ENCODE measurements at regions not wholly inside any gene's neighbourhood (a gene's known extent, or its start where the extent isn't known, plus 50 kb on each side); places are given as distances from the start of the nearest gene placed in this dataset.

DNA sequence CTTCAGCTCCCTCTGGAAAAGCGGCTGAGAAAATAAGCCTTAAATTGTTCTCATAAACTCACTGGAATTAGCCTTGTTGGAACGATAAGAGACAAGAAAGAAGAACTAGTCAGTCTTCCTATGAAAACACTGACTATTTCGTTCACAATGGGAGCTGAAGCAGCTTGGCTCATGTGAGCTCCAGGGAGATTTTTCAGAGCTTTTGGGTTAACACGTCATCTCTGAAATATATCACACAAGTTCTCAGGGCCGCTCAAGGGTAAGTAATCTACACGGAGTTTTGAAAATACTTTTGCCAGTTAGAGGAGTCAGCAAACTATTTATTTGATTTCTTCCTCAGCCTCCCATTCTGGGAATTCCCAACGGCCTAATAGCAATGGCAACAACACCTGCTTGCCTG lies 316.2 kb upstream of the MGAT5 start:
- H3K4me3 ChIP-seq (ENCODE audit: insufficient read depth, low read depth, low read length), result no peak overlapping the region
- H4K5ac ChIP-seq (ENCODE audit: low read depth, low read length), result no peak overlapping the region
- no peak overlapping the region for H3K4me2 ChIP-seq (ENCODE audit: low read depth, low read length)
- H3K27ac ChIP-seq (ENCODE audit: insufficient read depth, low read length), result no peak overlapping the region
- ChIA-PET POLR2A (ENCODE audit: unreplicated experiment) (no interaction called here), CTCF (interaction anchor here (1.2 kb wide), 2 partner anchors 13 to 513 kb away, joined by 3 to 5 read pairs; no protein-coding TSS in a partner anchor)
- H3K23ac ChIP-seq (ENCODE audit: low read depth, low read length), result no peak overlapping the region
- H3K79me1 ChIP-seq (ENCODE audit: low read depth in 1 of 2, low read length in 2 of 2), result no peaks in the 10 kb centered on the region
- ATAC-seq (ENCODE audit: low read depth) (peak; percentile 44), DNase-seq (peak; percentile 46)
- H3K4ac ChIP-seq (ENCODE audit: low read depth, low read length), result no peak overlapping the region
- H3K18ac ChIP-seq (ENCODE audit: low read depth, low read length), result no peak overlapping the region; the same call in 1 of the 2 replicates
- H2BK15ac ChIP-seq (ENCODE audit: low read depth, low read length), result no peak overlapping the region
- no peaks in the 10 kb centered on the region for H3K9me3 ChIP-seq (ENCODE audit: control insufficient read depth, insufficient read depth, low read length)
- no peak overlapping the region for H2BK120ac ChIP-seq (ENCODE audit: low read depth, low read length)
- no peak overlapping the region for H3K9ac ChIP-seq (ENCODE audit: low read depth, low read length)
- dilution Hi-C loops (cut with HindIII; ENCODE audit: low sequenced_read_pairs, unreplicated experiment), result no loop called here
- H3K9me1 ChIP-seq (ENCODE audit: insufficient read depth, low read length), result 0 out of 2 replicates have a peak, but pooled peaks cover 2% of the 10 kb centered on the region
- TF ChIP-seq MXI1 (IDR thresholded peaks at IDR 0.05; ENCODE audit: borderline replicate concordance, low read depth, low read length), result no peak
- TF ChIP-seq RFX5 (IDR thresholded peaks at IDR 0.05; ENCODE audit: low read depth, low read length), result no peak
- no peak for TF ChIP-seq CHD1 (IDR thresholded peaks at IDR 0.05; ENCODE audit: low read depth, low read length)
- TF ChIP-seq, protein P1, sequence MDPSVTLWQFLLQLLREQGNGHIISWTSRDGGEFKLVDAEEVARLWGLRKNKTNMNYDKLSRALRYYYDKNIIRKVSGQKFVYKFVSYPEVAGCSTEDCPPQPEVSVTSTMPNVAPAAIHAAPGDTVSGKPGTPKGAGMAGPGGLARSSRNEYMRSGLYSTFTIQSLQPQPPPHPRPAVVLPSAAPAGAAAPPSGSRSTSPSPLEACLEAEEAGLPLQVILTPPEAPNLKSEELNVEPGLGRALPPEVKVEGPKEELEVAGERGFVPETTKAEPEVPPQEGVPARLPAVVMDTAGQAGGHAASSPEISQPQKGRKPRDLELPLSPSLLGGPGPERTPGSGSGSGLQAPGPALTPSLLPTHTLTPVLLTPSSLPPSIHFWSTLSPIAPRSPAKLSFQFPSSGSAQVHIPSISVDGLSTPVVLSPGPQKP (IDR thresholded peaks at IDR 0.05; ENCODE audit: borderline replicate concordance, low read depth, low read length), result no peak
- TF ChIP-seq, protein P2, sequence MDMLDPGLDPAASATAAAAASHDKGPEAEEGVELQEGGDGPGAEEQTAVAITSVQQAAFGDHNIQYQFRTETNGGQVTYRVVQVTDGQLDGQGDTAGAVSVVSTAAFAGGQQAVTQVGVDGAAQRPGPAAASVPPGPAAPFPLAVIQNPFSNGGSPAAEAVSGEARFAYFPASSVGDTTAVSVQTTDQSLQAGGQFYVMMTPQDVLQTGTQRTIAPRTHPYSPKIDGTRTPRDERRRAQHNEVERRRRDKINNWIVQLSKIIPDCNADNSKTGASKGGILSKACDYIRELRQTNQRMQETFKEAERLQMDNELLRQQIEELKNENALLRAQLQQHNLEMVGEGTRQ (IDR thresholded peaks at IDR 0.05; ENCODE audit: low read depth, low read length), result no peak
- TF ChIP-seq NFE2L2 (IDR thresholded peaks at IDR 0.05; ENCODE audit: low read depth, low read length), result no peak
- TF ChIP-seq MAFK (IDR thresholded peaks at IDR 0.05; ENCODE audit: low read depth, low read length), result no peak
- WGBS, 2 experiments (ENCODE audit: extremely low coverage in 2 of 2, insufficient read length in 1 of 2), result no CpG with 5 or more reads among the region's 7 CpGs
- H3K56ac ChIP-seq (ENCODE audit: extremely low read depth, insufficient read depth, low read length), result no peak overlapping the region
- no peak overlapping the region for H2AFZ ChIP-seq (replicated peaks; ENCODE audit: low read length, poor library complexity)
- H3K27me3 ChIP-seq (ENCODE audit: control insufficient read depth, insufficient read depth, low read length), result no peaks in the 10 kb centered on the region
- H2AK9ac ChIP-seq (replicated peaks; ENCODE audit: low read depth, low read length, poor library complexity), result no peak overlapping the region
- H4K91ac ChIP-seq (ENCODE audit: insufficient read depth, low read depth, low read length), result no peak overlapping the region
- intact Hi-C loops (cut with micrococcal nuclease), result loop anchor here (2.0 kb wide), 1 partner anchor 15 kb away; no protein-coding TSS in a partner anchor
- H2BK20ac ChIP-seq (ENCODE audit: low read depth, low read length), result no peak overlapping the region
- no peak overlapping the region for H3K14ac ChIP-seq (replicated peaks; ENCODE audit: low read depth, low read length)
- no TSS peak for BruUV-seq (replicated peaks)
- in situ Hi-C loops (cut with MboI; ENCODE audit: low sequenced_read_pairs), result no loop called here
- H4K20me1 ChIP-seq (ENCODE audit: insufficient read depth, low read length), result no peaks in the 10 kb centered on the region
- H3K36me3 ChIP-seq (ENCODE audit: control insufficient read depth, insufficient read depth, low read length), result no peaks in the 10 kb centered on the region
- H2AK5ac ChIP-seq (ENCODE audit: low read depth, low read length), result no peak overlapping the region
- H3K4me1 ChIP-seq (ENCODE audit: control insufficient read depth, insufficient read depth, low read length), result peaks cover 6% of the 10 kb centered on the region
- H2BK5ac ChIP-seq (ENCODE audit: low read depth, low read length, poor library complexity, severe bottlenecking), result no peak overlapping the region
- no peak overlapping the region for H4K8ac ChIP-seq (ENCODE audit: low read depth in 2 of 2, low read length in 2 of 2)
